ENCODE measurements at regions not wholly inside any gene's neighbourhood (a gene's known extent, or its start where the extent isn't known, plus 50 kb on each side); places are given as distances from the start of the nearest gene placed in this dataset.
"Not testable (repeated sequence)": the region's sequence is repeated elsewhere in the genome, so short reads cannot be mapped to it uniquely, and the experiment has no call there.

DNA sequence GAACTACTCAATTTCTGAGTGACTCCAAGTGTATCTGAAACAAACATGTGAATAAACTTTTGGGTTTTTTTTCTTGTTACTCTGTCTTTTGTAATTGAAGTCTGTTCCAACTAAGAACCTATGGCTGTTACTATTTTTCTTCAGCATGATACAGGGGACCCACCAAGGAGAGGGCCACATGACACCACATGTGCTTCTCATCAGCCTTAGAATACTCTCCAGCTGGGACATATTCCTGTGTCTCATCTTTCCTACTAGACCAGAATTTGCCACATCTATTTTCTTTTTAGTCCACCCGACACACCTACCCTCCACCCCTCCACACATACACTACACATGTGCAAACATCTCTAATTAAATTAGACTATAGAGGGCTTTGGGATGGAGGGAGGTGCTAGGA lies 191.7 kb upstream of the NDUFV2 start:
- no peak overlapping the region for H3K9ac ChIP-seq (ENCODE audit: low read depth, low read length, poor library complexity, severe bottlenecking)
- peaks cover 4% of the 10 kb centered on the region for H3K4me1 ChIP-seq (ENCODE audit: insufficient read depth, low read length, poor library complexity, severe bottlenecking)
- H3K27me3 ChIP-seq (ENCODE audit: insufficient read depth, low read length, poor library complexity, severe bottlenecking), result no peaks in the 10 kb centered on the region
- H3F3A ChIP-seq (ENCODE audit: low read depth), result no peaks in the 10 kb centered on the region
- no peaks in the 10 kb centered on the region for H3K9me2 ChIP-seq (replicated peaks; ENCODE audit: low read depth, low read length)
- no peak for TF ChIP-seq EZH2phosphoT487 (IDR thresholded peaks at IDR 0.05; ENCODE audit: borderline replicate concordance)
- TF ChIP-seq, protein P1, sequence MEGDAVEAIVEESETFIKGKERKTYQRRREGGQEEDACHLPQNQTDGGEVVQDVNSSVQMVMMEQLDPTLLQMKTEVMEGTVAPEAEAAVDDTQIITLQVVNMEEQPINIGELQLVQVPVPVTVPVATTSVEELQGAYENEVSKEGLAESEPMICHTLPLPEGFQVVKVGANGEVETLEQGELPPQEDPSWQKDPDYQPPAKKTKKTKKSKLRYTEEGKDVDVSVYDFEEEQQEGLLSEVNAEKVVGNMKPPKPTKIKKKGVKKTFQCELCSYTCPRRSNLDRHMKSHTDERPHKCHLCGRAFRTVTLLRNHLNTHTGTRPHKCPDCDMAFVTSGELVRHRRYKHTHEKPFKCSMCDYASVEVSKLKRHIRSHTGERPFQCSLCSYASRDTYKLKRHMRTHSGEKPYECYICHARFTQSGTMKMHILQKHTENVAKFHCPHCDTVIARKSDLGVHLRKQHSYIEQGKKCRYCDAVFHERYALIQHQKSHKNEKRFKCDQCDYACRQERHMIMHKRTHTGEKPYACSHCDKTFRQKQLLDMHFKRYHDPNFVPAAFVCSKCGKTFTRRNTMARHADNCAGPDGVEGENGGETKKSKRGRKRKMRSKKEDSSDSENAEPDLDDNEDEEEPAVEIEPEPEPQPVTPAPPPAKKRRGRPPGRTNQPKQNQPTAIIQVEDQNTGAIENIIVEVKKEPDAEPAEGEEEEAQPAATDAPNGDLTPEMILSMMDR (conservative IDR thresholded peaks at IDR 0.05; ENCODE audit: low read length), result no peak
- H4K20me1 ChIP-seq (ENCODE audit: insufficient read depth, low read length, poor library complexity, severe bottlenecking), result no peaks in the 10 kb centered on the region
- H2AFZ ChIP-seq (ENCODE audit: low read length), result no peak overlapping the region
- no peak overlapping the region for H3K4me3 ChIP-seq (ENCODE audit: low read length, poor library complexity, severe bottlenecking)
- no peak overlapping the region for H3K4me2 ChIP-seq (ENCODE audit: low read depth, low read length, poor library complexity, severe bottlenecking)
- no peaks in the 10 kb centered on the region for H3K79me2 ChIP-seq (ENCODE audit: insufficient read depth, low read length)
- no peaks in the 10 kb centered on the region for H3K36me3 ChIP-seq (ENCODE audit: insufficient read depth, low read length)
- H3K9me3 ChIP-seq (ENCODE audit: insufficient read depth, low read depth, low read length), result peaks cover 7% of the 10 kb centered on the region; the same call in 1 of the 2 replicates

DNA sequence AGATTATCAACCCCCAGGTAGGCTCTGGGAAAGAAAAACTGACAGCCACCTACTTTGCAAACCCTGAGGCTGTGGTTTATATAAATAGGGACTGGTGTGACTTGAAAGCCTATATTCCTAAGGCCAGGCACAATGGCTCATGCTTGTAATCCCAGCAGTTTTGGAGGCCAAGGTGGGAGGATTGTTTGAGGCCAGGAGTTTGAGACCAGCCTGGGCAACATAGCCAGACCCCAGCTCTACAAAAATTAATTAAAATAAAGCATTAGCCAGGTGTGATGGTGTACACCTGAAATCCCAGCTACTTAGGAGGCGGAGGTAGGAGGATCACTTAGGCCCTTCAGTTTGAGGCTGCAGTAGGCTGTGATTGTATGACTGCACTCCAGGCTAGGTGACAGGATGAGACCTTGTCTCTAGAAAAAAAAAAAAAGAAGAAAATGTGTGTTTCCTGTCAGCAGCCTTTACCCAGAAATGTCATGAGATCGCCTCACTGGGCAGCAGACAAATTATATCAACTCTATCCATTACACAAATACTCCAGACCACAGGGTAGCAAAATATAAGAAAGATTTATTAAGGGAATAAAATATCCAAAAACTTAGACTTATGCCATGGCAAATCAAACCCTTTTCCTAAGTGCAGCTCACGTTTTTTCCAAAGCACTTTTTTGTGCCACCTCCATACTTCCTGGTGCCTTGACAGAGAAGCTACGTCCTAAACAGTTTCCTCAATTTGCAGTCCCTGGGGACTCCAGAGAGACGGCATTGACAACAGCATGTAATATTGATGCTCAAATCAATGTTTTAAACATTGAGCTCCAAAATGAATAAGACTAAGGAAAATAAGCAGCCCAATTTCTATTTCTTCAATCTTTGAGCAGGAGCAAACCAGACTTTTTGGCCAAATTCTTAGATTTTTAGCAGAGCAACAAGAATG lies 190.8 kb upstream of the NDUFV2 start:
- no peak overlapping the region for H3K9ac ChIP-seq (ENCODE audit: low read depth, low read length, poor library complexity, severe bottlenecking)
- no peaks in the 10 kb centered on the region for H3K27me3 ChIP-seq (ENCODE audit: insufficient read depth, low read length, poor library complexity, severe bottlenecking)
- no peak overlapping the region for H3K4me3 ChIP-seq (ENCODE audit: low read length, poor library complexity, severe bottlenecking)
- TF ChIP-seq, protein P1 (conservative IDR thresholded peaks at IDR 0.05; ENCODE audit: low read length), result no peak
- TF ChIP-seq EZH2phosphoT487 (IDR thresholded peaks at IDR 0.05; ENCODE audit: borderline replicate concordance), result no peak
- peaks cover 7% of the 10 kb centered on the region; the same call in 1 of the 2 replicates for H3K9me3 ChIP-seq (ENCODE audit: insufficient read depth, low read depth, low read length)
- H2AFZ ChIP-seq (ENCODE audit: low read length), result peak overlapping the region; percentile 6; the same call in 1 of the 2 replicates
- peaks cover 4% of the 10 kb centered on the region for H3K4me1 ChIP-seq (ENCODE audit: insufficient read depth, low read length, poor library complexity, severe bottlenecking)
- no peak overlapping the region for H3K4me2 ChIP-seq (ENCODE audit: low read depth, low read length, poor library complexity, severe bottlenecking)
- no peaks in the 10 kb centered on the region for H3K36me3 ChIP-seq (ENCODE audit: insufficient read depth, low read length)
- no peaks in the 10 kb centered on the region for H3K9me2 ChIP-seq (replicated peaks; ENCODE audit: low read depth, low read length)
- H3F3A ChIP-seq (ENCODE audit: low read depth), result no peaks in the 10 kb centered on the region
- H4K20me1 ChIP-seq (ENCODE audit: insufficient read depth, low read length, poor library complexity, severe bottlenecking), result no peaks in the 10 kb centered on the region
- no peaks in the 10 kb centered on the region for H3K79me2 ChIP-seq (ENCODE audit: insufficient read depth, low read length)

DNA sequence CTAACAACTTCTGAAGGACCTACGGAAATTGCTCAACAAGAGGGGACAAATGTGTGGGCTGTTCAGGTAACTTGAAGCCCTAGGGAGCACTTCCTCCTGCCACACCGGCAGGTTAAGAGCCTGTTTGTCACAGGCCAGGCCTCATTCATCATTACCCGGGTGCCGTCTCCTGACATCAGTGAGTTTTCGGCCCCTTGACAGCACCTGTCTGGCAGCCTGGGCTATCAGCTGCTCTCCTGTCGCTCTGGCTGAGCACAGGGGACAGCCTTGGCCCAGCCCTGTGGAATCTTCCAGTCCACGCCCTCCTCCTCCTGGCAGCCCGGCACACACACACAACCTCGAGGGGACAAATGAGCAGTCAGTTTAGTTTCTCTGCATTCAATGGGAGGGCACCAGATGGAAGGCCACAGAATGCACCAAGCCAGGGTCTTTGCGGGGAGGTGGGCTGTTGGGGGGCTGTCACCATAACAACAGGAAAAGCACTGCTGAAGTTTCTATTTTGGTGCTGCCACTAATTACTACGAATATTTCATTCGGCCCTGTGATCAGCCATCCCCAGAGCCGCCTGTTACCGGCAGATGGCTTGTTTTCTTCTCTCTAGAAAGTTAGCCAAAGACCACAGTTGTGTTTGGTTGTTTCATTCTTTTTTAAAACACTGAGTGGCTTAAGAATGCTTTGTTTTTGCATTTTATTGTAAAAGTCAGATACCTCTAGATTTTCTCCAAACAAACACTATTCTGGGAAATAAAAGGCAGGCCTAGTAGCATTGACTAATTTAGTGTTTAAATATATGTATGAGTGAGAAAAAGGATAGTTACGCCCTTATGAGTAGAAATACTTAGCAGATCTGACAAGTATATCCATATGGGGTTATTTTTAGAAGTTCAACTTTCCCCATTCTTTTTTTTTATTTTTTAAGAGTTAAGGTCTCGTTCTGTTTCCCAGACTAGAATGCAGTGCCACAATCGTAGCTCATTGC lies 189.9 kb upstream of the NDUFV2 start:
- H2AFZ ChIP-seq (ENCODE audit: low read length), result 0 out of 2 replicates have a peak overlapping the region, but pooled peaks have one; percentile 6
- H3K27me3 ChIP-seq (ENCODE audit: insufficient read depth, low read length, poor library complexity, severe bottlenecking), result no peaks in the 10 kb centered on the region
- H3K9me2 ChIP-seq (replicated peaks; ENCODE audit: low read depth, low read length), result no peaks in the 10 kb centered on the region
- H3K4me3 ChIP-seq (ENCODE audit: low read length, poor library complexity, severe bottlenecking), result no peak overlapping the region
- peaks cover 7% of the 10 kb centered on the region; the same call in 1 of the 2 replicates for H3K9me3 ChIP-seq (ENCODE audit: insufficient read depth, low read depth, low read length)
- no peak overlapping the region for H3K4me2 ChIP-seq (ENCODE audit: low read depth, low read length, poor library complexity, severe bottlenecking)
- no peaks in the 10 kb centered on the region for H3K79me2 ChIP-seq (ENCODE audit: insufficient read depth, low read length)
- H3K4me1 ChIP-seq (ENCODE audit: insufficient read depth, low read length, poor library complexity, severe bottlenecking), result peaks cover 4% of the 10 kb centered on the region
- no peak overlapping the region for H3K9ac ChIP-seq (ENCODE audit: low read depth, low read length, poor library complexity, severe bottlenecking)
- no peaks in the 10 kb centered on the region for H3K36me3 ChIP-seq (ENCODE audit: insufficient read depth, low read length)
- no peaks in the 10 kb centered on the region for H4K20me1 ChIP-seq (ENCODE audit: insufficient read depth, low read length, poor library complexity, severe bottlenecking)
- H3F3A ChIP-seq (ENCODE audit: low read depth), result no peaks in the 10 kb centered on the region
- TF ChIP-seq, protein P1 (conservative IDR thresholded peaks at IDR 0.05; ENCODE audit: low read length), result no peak
- TF ChIP-seq EZH2phosphoT487 (IDR thresholded peaks at IDR 0.05; ENCODE audit: borderline replicate concordance), result no peak

DNA sequence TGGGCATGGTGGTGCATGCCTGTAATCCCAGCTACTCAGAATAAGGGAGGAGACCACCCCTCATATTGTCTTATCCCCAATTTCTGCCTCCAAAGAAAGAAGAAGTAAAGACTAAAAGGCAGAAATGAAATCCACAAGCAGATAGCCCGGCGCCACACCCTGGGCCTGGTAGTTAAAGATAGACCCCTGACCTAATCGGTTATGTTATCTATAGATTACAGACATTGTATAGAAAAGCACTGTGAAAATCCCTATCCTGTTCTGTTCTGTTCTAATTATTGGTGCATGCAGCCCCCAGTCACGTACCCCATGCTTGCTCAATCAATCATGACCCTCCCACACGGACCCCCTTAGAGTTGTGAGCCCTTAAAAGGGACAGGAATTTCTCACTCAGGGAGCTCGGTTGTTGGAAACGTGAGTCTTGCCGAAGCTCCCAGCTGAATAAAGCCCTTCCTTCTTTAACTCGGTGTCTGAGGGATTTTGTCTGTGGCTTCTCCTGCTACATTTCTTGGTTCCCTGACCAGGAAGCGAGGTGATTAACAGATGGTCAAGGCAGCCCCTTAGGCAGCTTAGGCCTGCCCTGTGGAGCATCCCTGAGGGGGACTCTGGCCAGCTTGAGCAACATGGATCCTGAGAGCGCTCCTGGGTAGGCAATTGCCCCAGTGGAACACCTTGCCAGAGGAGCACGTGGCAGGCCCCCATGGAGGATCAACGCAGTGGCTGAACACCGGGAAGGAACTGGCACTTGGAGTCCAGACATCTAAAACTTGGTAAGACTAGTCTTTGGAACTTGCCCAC lies 188.7 kb upstream of the NDUFV2 start:
- H3K9me2 ChIP-seq (replicated peaks; ENCODE audit: low read depth, low read length); H3K4me3 ChIP-seq (ENCODE audit: low read length, poor library complexity, severe bottlenecking); H3F3A ChIP-seq (ENCODE audit: low read depth); H3K36me3 ChIP-seq (ENCODE audit: insufficient read depth, low read length); H3K4me1 ChIP-seq (ENCODE audit: insufficient read depth, low read length, poor library complexity, severe bottlenecking); H3K79me2 ChIP-seq (ENCODE audit: insufficient read depth, low read length); H3K27me3 ChIP-seq (ENCODE audit: insufficient read depth, low read length, poor library complexity, severe bottlenecking); H3K9ac ChIP-seq (ENCODE audit: low read depth, low read length, poor library complexity, severe bottlenecking); H3K9me3 ChIP-seq (ENCODE audit: insufficient read depth, low read depth, low read length); H3K4me2 ChIP-seq (ENCODE audit: low read depth, low read length, poor library complexity, severe bottlenecking); H2AFZ ChIP-seq (ENCODE audit: low read length); H4K20me1 ChIP-seq (ENCODE audit: insufficient read depth, low read length, poor library complexity, severe bottlenecking): not testable (repeated sequence)
